Adrenal gland (tissue), 9 donors: ENCODE measurements at regions not wholly inside any gene's neighbourhood (a gene's known extent, or its start where the extent isn't known, plus 50 kb on each side); places are given as distances from the start of the nearest gene placed in this dataset.

Source experiments
- DNase-seq, 7 donors: peaks; one replicate each; pipeline ENCODE4 v3.0.0-alpha.2; 2019 to 2020
- H3K27ac ChIP-seq, 5 donors: fragments of 200-600 bp; sonication (generic) in 4 of 5; 1 replicate in 3 of 5; 2 replicates in 2 of 5; pipeline versions ENCODE4 v1.5.1 to v1.8.0; 2016 to 2020; ENCODE audit warnings: mild to moderate bottlenecking in 1 of 5
- H3K27me3 ChIP-seq: fragments of 200-600 bp; 2 replicates; pipeline ENCODE4 v1.8.0; 2021
- H3K36me3 ChIP-seq, 2 donors: fragments of 200-600 bp; replicated peaks in 1 of 2; 1 replicate in 1 of 2; 2 replicates in 1 of 2; pipeline versions ENCODE4 v1.5.1 to v1.8.0; 2018 to 2022
- H3K4me1 ChIP-seq, 2 donors: fragments of 200-600 bp; replicated peaks in 1 of 2; 1 replicate in 1 of 2; 2 replicates in 1 of 2; pipeline versions ENCODE4 v1.5.1 to v1.8.0; 2018 to 2021
- H3K4me3 ChIP-seq, 4 donors: fragments of 200-600 bp; sonication (generic) in 3 of 4; one replicate each; pipeline ENCODE4 v1.5.1; 2016 to 2018
- H3K9me3 ChIP-seq, 3 donors: fragments of 200-600 bp; sonication (generic) in 1 of 3; replicated peaks in 1 of 3; 1 replicate in 2 of 3; 2 replicates in 1 of 3; pipeline versions ENCODE4 v1.5.1 to v1.8.0; 2016 to 2021
- CTCF ChIP-seq, 6 experiments: fragments of 450-650 bp in 4 of 6; fragments of 200-600 bp in 2 of 6; sonication (generic) in 1 of 6; IDR thresholded peaks; 1 replicate in 5 of 6; 2 replicates in 1 of 6; pipeline versions ENCODE4 v1.5.1 to v1.8.0; 2016 to 2021; ENCODE audit warnings: antibody characterized with exemption in 6 of 6, mild to moderate bottlenecking in 2 of 6, moderate library complexity in 1 of 6
- POLR2A ChIP-seq, 2 donors: fragments of 450-650 bp; IDR thresholded peaks; one replicate each; pipeline ENCODE4 v1.6.1; 2017; ENCODE audit warnings: antibody characterized with exemption in 2 of 2, mild to moderate bottlenecking in 2 of 2, moderate library complexity in 1 of 2
- WGBS, 4 donors: extraction: QIAGEN DNeasy Blood & Tissue Kit in 2 of 4; methylation state at CpG; one replicate each; pipeline versions ENCODE4 v1.1.5 to v1.1.7; 2013 to 2017; 5-methylcytosine and 5-hydroxymethylcytosine counted together
- intact Hi-C, 2 donors: fragments of 100-400 bp; cut with DNase I; formaldehyde crosslinking; loops; one replicate each; pipeline versions ENCODE4 v1.14.1 to v1.15.0; 2022 to 2023
- donor health status: healthy with polysubstance abuse.
- donor health status: Bipolar disorder and iron deficiency.
- donor health status: DM: yes; HTN: yes; CAD: no.
- donor health status: DM: no; HTN: no; CAD: no.
- donor health status: DM: no; HTN: no; CAD: no.

GRCh38 chr11:29282088-29282487, 734.7 kb downstream of the KCNA4 start:
- DNase-seq, result peak; percentile 49 to 72 (median 64)
- Histone ChIP-seq H3K27ac (no peak overlapping the region), H3K4me3 (no peak overlapping the region), H3K36me3 (no peaks in the 10 kb centered on the region), H3K4me1 (no peaks in the 10 kb centered on the region), H3K27me3 (no peaks in the 10 kb centered on the region), H3K9me3 (no peaks in the 10 kb centered on the region)
- intact Hi-C loops, result no loop called here
- no peak for TF ChIP-seq POLR2A (IDR thresholded peaks at IDR 0.05)
- no peak for TF ChIP-seq CTCF (IDR thresholded peaks at IDR 0.05)
- 25 to 31% (median 28%) methylated on average over 2 of the region's 2 CpGs for WGBS, 4 donors

- no peak for DNase-seq
- TF ChIP-seq CTCF (IDR thresholded peaks at IDR 0.05) (no peak), POLR2A (IDR thresholded peaks at IDR 0.05) (no peak)
- H3K27me3 ChIP-seq, result no peaks in the 10 kb centered on the region
- no peak overlapping the region for H3K27ac ChIP-seq
- intact Hi-C loops, result no loop called here
- no peaks in the 10 kb centered on the region for H3K9me3 ChIP-seq
- no peaks in the 10 kb centered on the region for H3K4me1 ChIP-seq
- no peaks in the 10 kb centered on the region for H3K36me3 ChIP-seq
- no peak overlapping the region for H3K4me3 ChIP-seq
- WGBS, 4 donors, result 73 to 77% (median 74%) methylated on average over 3 of the region's 3 CpGs
Observed at GRCh38 chr11:29281271-29281777, 735.5 kb downstream of the KCNA4 start.

GRCh38 chr11:29280452-29280851, 736.4 kb downstream of the KCNA4 start:
- Histone ChIP-seq H3K4me3 (no peak overlapping the region), H3K27ac (no peak overlapping the region), H3K27me3 (no peaks in the 10 kb centered on the region), H3K4me1 (no peaks in the 10 kb centered on the region), H3K36me3 (no peaks in the 10 kb centered on the region), H3K9me3 (no peaks in the 10 kb centered on the region)
- no peak for DNase-seq
- TF ChIP-seq POLR2A (IDR thresholded peaks at IDR 0.05) (no peak), CTCF (IDR thresholded peaks at IDR 0.05) (no peak)
- intact Hi-C loops, result no loop called here
- WGBS, 4 donors, result 63 to 85% (median 80%) methylated on average over 2 of the region's 2 CpGs

- Histone ChIP-seq H3K27me3 (no peaks in the 10 kb centered on the region), H3K9me3 (no peaks in the 10 kb centered on the region), H3K36me3 (no peaks in the 10 kb centered on the region), H3K27ac (no peak overlapping the region), H3K4me3 (no peak overlapping the region), H3K4me1 (no peaks in the 10 kb centered on the region)
- no peak for DNase-seq
- intact Hi-C loops, result no loop called here
- TF ChIP-seq POLR2A (IDR thresholded peaks at IDR 0.05) (no peak), CTCF (IDR thresholded peaks at IDR 0.05) (no peak)
- 76 to 91% (median 86%) methylated on average over 2 of the region's 2 CpGs for WGBS, 4 donors
Observed at GRCh38 chr11:29279716-29280115, 737.1 kb downstream of the KCNA4 start.
